ENCODE measurements at regions not wholly inside any gene's neighbourhood (a gene's known extent, or its start where the extent isn't known, plus 50 kb on each side); places are given as distances from the start of the nearest gene placed in this dataset.

- Histone ChIP-seq H3K4me1 (ENCODE audit: insufficient read depth) (no peaks in the 10 kb centered on the region), H3K27ac (no peak overlapping the region), H3K9me3 (no peaks in the 10 kb centered on the region), H3K27me3 (no peaks in the 10 kb centered on the region), H3K36me3 (no peaks in the 10 kb centered on the region), H3K4me3 (no peak overlapping the region)
- intact Hi-C loops (cut with DNase I): no loop called here
- no peak for DNase-seq
- no peak for TF ChIP-seq POLR2A (IDR thresholded peaks at IDR 0.05)
- TF ChIP-seq EP300 (IDR thresholded peaks at IDR 0.05): no peak
- no peak for TF ChIP-seq CTCF (IDR thresholded peaks at IDR 0.05)
- WGBS, 3 donors: 80 to 84% (median 82%) methylated on average over 5 of the region's 5 CpGs
Observed at GRCh38 chr10:2246747-2247146, 509.4 kb upstream of the ADARB2 start.

- TF ChIP-seq POLR2A (IDR thresholded peaks at IDR 0.05) (no peak), CTCF (IDR thresholded peaks at IDR 0.05) (no peak), EP300 (IDR thresholded peaks at IDR 0.05) (no peak)
- Histone ChIP-seq H3K27ac (no peak overlapping the region), H3K4me3 (no peak overlapping the region), H3K9me3 (no peaks in the 10 kb centered on the region), H3K36me3 (no peaks in the 10 kb centered on the region), H3K4me1 (ENCODE audit: insufficient read depth) (no peaks in the 10 kb centered on the region), H3K27me3 (no peaks in the 10 kb centered on the region)
- intact Hi-C loops (cut with DNase I): no loop called here
- 93 to 96% (median 93%) methylated on average over 5 of the region's 5 CpGs for WGBS, 3 donors
- DNase-seq: no peak
Observed at GRCh38 chr10:2245580-2245979, 508.3 kb upstream of the ADARB2 start.

GRCh38 chr10:2244471-2244870 lies 507.1 kb upstream of the ADARB2 start:
- no peak overlapping the region for H3K4me3 ChIP-seq
- WGBS, 3 donors: 80 to 90% (median 84%) methylated on average over 12 of the region's 12 CpGs
- H3K27ac ChIP-seq: no peak overlapping the region
- no peaks in the 10 kb centered on the region for H3K4me1 ChIP-seq (ENCODE audit: insufficient read depth)
- no peaks in the 10 kb centered on the region for H3K27me3 ChIP-seq
- no peaks in the 10 kb centered on the region for H3K36me3 ChIP-seq
- no peaks in the 10 kb centered on the region for H3K9me3 ChIP-seq
- TF ChIP-seq CTCF (IDR thresholded peaks at IDR 0.05): no peak
- no peak for TF ChIP-seq POLR2A (IDR thresholded peaks at IDR 0.05)
- TF ChIP-seq EP300 (IDR thresholded peaks at IDR 0.05): no peak
- intact Hi-C loops (cut with DNase I): no loop called here
- no peak for DNase-seq

GRCh38 chr10:2236876-2237275 lies 499.6 kb upstream of the ADARB2 start:
- no peaks in the 10 kb centered on the region for H3K27me3 ChIP-seq
- 65 to 69% (median 69%) methylated on average over 5 of the region's 5 CpGs for WGBS, 3 donors
- TF ChIP-seq CTCF (IDR thresholded peaks at IDR 0.05): no peak
- TF ChIP-seq POLR2A (IDR thresholded peaks at IDR 0.05): no peak
- TF ChIP-seq EP300 (IDR thresholded peaks at IDR 0.05): no peak
- H3K27ac ChIP-seq: no peak overlapping the region
- H3K36me3 ChIP-seq: no peaks in the 10 kb centered on the region
- H3K9me3 ChIP-seq: no peaks in the 10 kb centered on the region
- no peaks in the 10 kb centered on the region for H3K4me1 ChIP-seq (ENCODE audit: insufficient read depth)
- no peak for DNase-seq
- no peak overlapping the region for H3K4me3 ChIP-seq
- intact Hi-C loops (cut with DNase I): no loop called here

- intact Hi-C loops (cut with DNase I): no loop called here
- H3K4me3 ChIP-seq: no peak overlapping the region
- 83 to 85% (median 83%) methylated on average over 11 of the region's 11 CpGs for WGBS, 3 donors
- no peak for DNase-seq
- H3K9me3 ChIP-seq: no peaks in the 10 kb centered on the region
- H3K4me1 ChIP-seq (ENCODE audit: insufficient read depth): no peaks in the 10 kb centered on the region
- H3K27ac ChIP-seq: no peak overlapping the region
- TF ChIP-seq CTCF (IDR thresholded peaks at IDR 0.05) (no peak), POLR2A (IDR thresholded peaks at IDR 0.05) (no peak), EP300 (IDR thresholded peaks at IDR 0.05) (no peak)
- no peaks in the 10 kb centered on the region for H3K27me3 ChIP-seq
- H3K36me3 ChIP-seq: no peaks in the 10 kb centered on the region
Observed at GRCh38 chr10:2232479-2232878, 495.2 kb upstream of the ADARB2 start.
